Activated CD8-positive, alpha-beta memory T cell treated with anti-CD3 and anti-CD28 coated beads for 36 hours (primary cell): ENCODE measurements at regions not wholly inside any gene's neighbourhood (a gene's known extent, or its start where the extent isn't known, plus 50 kb on each side); places are given as distances from the start of the nearest gene placed in this dataset.

ENCODE experiments used
- CTCF ChIA-PET: fragments of 350-600 bp; sonication (Branson Sonifier 250); formaldehyde crosslinking; loops from one replicate; lab custom pipeline; 2021; ENCODE audit warnings: antibody characterized with exemption; lab: Charles Lee
- POLR2A ChIA-PET: fragments of 350-600 bp; sonication (Branson Sonifier 250); formaldehyde crosslinking; loops from one replicate; lab custom pipeline; 2021; ENCODE audit warnings: antibody characterized with exemption; lab: Charles Lee

- ChIA-PET POLR2A (no interaction called here), CTCF (no interaction called here)
These were observed 359.4 kb downstream of the GPAM start for GRCh38 chr10:111824128-111824527.

DNA sequence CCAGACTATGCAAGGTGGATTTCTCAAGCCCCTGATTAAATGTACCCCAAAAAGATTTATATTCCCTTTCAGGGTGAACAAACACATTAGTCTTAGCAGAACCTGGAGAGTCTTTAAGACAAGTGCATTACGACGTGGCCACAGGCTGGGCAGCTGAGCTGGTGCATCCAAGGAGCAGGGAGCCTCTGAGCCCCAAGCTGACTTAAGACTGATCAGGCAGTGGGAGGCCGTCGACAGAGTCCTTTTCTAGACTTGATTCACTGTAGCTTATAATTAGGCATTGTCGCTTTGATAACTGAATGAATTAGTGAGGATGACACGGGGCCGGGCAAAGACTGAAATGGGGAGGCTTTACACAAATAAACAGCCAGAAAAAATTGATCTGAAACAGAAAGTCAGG lies 353.2 kb downstream of the GPAM start:
- ChIA-PET CTCF (no interaction called here), POLR2A (no interaction called here)

DNA sequence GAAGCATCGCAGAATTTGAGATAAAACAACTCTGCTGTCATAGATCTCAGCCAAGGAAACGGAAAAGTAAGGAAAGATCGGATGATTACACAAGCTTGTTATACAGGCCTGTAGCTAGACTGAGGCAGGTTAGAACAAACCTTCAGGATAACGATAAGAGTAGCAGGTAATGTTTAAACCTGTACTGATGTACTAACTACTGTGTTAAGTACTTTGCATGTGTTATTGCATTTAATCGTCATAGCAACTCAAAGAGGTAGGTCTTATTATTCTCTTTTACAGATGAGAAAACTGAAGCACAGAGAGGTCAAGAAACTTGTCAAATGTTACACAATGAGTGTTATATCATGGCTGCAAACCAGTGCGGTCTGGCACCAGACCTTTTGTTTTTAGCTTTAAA lies 352.5 kb downstream of the GPAM start:
- ChIA-PET CTCF (no interaction called here), POLR2A (no interaction called here)

GRCh38 chr10:111833251-111833650 lies 350.3 kb downstream of the GPAM start:
- ChIA-PET CTCF (no interaction called here), POLR2A (no interaction called here)

GRCh38 chr10:111835574-111835973 lies 348.0 kb downstream of the GPAM start:
- CTCF ChIA-PET = no interaction called here
- POLR2A ChIA-PET = no interaction called here

DNA sequence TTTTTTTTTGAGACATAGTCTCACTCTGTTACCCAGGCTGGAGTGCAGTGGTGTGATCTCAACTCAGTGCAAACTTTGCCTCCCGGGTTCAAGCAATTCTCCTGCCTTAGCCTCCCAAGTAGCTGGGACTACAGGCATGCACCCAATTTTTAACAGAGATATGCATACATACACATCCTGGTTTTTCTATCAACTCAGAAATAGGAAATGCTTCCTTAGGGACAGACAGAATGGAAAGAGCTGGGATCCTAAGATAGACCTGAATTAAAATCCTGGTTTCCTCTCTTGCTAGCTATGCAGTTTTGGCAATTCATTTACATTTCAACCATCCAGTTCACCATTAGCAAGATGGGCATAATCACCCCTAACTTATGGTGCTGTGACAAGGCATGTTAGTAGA lies 347.5 kb downstream of the GPAM start:
- CTCF ChIA-PET = no interaction called here
- POLR2A ChIA-PET = no interaction called here

GRCh38 chr10:111836571-111836970 lies 347.0 kb downstream of the GPAM start:
- ChIA-PET CTCF (no interaction called here), POLR2A (no interaction called here)

DNA sequence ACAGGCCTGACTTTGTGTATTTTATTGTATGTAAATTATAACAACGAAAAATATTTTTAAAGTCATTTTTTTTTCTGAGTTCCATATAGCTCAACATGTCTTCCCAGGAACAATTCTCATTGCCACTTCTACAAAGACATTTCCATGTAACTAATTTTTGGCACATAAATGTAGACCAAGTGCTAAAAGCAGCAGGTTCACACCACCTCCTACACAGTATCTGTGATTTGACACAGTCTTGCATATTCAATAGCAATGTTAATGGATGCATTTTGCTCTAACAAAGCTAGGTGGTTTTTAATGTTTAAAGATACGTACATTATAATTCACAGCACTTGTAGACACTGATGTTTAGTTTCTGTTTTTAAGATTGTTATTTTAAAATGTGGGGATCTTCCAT lies 346.5 kb downstream of the GPAM start:
- ChIA-PET POLR2A (interaction anchor here (0.6 kb wide), 1 partner anchor 593 kb away, joined by 3 read pairs; no protein-coding TSS in a partner anchor), CTCF (no interaction called here)

GRCh38 chr10:111837985-111838384 lies 345.6 kb downstream of the GPAM start:
- CTCF ChIA-PET = no interaction called here

GRCh38 chr10:111840546-111840945 lies 343.0 kb downstream of the GPAM start:
- CTCF ChIA-PET = no interaction called here
- POLR2A ChIA-PET = no interaction called here

More at GRCh38 chr10:111837985-111838384, 345.6 kb downstream of the GPAM start:
- POLR2A ChIA-PET = no interaction called here

DNA sequence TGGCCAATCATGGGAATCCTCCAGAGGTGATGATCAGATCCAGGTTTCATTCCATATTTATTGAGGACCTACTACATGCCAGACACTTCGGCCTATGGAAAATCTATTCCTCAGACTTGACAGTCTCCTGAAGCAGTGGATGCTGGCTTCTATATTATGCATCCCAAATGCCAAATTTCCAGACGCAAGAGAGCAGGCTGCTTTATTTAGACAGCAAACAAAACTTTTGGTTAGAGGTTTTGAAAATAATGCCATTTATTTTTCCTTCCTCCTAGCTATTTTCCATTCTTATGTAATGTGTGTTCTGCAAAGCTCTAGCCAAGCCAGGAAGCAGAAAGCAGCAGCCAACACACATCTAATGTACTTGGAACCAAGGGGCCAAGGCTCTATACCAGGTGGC lies 330.8 kb downstream of the GPAM start:
- ChIA-PET CTCF (no interaction called here), POLR2A (no interaction called here)

DNA sequence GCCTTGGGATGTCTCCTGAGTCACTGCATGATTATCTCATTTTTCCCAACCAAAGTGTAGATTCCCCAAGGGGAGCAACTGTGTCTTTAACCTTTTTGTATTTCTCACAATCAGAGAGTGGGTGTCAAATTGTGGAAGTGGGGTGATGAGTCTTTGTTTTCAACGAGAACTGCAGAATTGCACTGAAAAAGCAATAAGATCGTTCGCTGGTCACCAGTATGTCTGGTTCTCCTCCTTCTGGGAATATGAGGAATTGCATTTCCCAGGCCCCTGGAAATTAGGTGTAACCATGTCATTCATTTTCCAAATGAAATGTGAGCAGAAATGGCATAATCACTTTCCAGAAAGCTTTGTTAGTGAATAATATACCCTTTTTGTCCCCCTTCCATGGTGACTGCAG lies 326.9 kb downstream of the GPAM start:
- POLR2A ChIA-PET = no interaction called here

GRCh38 chr10:111865550-111865949 lies 318.0 kb downstream of the GPAM start:
- POLR2A ChIA-PET = no interaction called here

More for the DNA sequence above, 326.9 kb downstream of the GPAM start:
- CTCF ChIA-PET = no interaction called here

DNA sequence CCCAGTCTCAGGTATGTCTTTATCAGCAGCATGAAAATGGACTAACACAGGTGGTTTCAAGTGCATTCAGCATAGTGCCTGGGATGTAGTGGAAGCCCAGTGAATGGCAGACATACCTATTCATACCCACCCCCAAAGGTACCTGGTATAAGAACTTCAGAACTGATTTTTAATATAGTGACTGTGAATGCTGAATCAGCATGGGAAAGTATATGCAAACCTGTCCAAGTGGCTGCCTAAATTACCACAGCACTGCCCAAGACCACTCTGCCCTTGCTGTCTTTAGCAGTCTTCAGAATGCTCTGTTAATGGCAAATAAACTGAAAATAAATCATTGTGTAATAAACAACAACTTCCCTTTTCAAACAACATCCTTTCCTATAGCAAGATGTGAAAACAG lies 312.1 kb downstream of the GPAM start:
- ChIA-PET CTCF (no interaction called here), POLR2A (no interaction called here)

More at GRCh38 chr10:111865550-111865949, 318.0 kb downstream of the GPAM start:
- CTCF ChIA-PET = no interaction called here

GRCh38 chr10:111872591-111872990 lies 311.0 kb downstream of the GPAM start:
- ChIA-PET CTCF (no interaction called here), POLR2A (no interaction called here)

DNA sequence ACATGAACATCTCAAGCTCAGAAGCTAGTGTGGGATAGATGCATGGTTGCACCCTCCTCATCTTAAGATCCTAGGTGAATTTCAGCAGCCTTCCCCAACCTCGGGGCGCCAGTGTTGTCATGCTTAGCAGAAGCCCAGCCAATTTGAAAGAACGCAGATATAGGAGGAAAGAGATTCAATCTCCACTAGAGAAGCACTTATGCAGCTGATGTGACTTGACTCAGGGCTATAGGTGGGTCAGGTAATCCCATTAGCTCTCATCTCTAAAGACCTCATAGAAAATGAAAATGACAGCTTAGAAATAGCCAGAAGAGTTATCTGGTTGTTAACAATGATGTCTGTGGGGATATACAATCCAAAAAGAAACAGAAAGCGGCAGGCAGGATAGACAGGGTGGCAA lies 310.5 kb downstream of the GPAM start:
- ChIA-PET POLR2A (no interaction called here), CTCF (no interaction called here)

DNA sequence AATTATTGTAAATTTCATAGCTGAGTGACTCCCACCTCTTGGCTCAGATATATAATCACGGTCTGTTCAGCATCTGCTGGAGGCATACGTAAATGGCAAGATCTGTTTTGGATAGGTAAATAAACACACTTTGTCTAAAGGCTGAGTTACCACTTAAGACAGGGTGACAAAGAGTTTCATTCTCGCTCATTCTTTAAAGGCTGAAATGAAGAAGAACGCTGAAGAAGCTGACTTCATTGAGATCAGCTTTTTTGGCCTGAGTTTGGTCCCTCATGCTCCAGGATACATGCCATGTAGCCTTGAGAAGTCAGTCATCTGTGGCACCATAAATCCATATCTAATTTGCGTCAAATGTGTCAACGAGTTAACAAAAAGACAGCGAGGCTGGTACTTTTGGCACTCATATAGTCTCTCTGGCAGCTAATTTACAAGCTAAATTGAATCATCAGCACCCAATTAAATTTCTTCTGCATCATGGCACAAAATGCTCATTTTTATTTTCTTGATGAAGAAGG lies 309.9 kb downstream of the GPAM start:
- ChIA-PET POLR2A (no interaction called here), CTCF (no interaction called here)

DNA sequence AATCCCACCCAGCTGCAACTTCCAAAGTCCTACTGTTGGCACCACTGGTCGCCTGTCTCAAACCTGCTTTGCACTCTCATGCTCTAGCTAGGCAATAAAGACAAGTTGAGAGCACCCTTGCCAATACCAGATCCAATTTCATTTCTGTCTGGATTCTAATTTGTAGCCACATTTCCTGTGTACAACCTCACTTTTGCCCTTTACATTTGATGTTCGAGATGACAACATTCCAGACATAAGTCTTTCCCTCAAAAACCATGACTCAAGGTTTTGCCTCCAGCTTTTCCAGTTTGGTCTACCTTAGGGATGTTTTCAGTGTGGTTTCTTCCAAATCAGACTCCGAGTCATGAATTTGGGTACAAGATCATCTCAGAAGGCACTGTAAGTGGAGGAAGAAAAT lies 309.0 kb downstream of the GPAM start:
- CTCF ChIA-PET = no interaction called here

DNA sequence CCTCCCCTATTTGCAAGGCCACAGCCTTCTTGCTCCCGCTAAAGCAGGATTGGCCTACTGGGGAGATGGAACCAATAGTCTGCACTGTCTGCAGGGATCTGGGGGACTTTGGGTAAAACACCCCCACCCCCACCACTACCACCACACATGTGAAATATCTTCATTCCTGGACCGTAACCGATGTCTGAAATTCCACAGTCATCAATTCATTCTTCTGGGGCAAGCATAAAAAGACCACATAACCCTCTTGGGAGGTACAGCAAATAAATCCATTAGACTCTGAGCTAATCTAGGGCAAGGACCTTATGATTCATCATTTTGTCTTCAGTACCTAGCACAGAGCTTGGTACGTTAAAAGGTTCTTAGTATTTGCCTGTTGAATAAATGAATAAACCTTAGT lies 307.8 kb downstream of the GPAM start:
- ChIA-PET POLR2A (no interaction called here), CTCF (no interaction called here)

More for the DNA sequence above, 309.0 kb downstream of the GPAM start:
- POLR2A ChIA-PET = no interaction called here

- POLR2A ChIA-PET = no interaction called here
These were observed 306.3 kb downstream of the GPAM start for GRCh38 chr10:111877258-111877657.

GRCh38 chr10:111879969-111880368 lies 303.6 kb downstream of the GPAM start:
- CTCF ChIA-PET = no interaction called here

More at GRCh38 chr10:111877258-111877657, 306.3 kb downstream of the GPAM start:
- CTCF ChIA-PET = no interaction called here

GRCh38 chr10:111885046-111885445 lies 298.5 kb downstream of the GPAM start:
- POLR2A ChIA-PET = no interaction called here
- CTCF ChIA-PET = no interaction called here

More at GRCh38 chr10:111879969-111880368, 303.6 kb downstream of the GPAM start:
- POLR2A ChIA-PET = no interaction called here
